Fibroblast of the aortic adventitia (primary cell): ENCODE measurements at regions not wholly inside any gene's neighbourhood (a gene's known extent, or its start where the extent isn't known, plus 50 kb on each side); places are given as distances from the start of the nearest gene placed in this dataset.

ENCODE experiments used
- DNase-seq: peaks from one replicate; pipeline ENCODE4 v3.0.0-alpha.2; 2010; ENCODE audit warnings: low read depth
- H3K4me3 ChIP-seq: 2 replicates; pipeline ENCODE4 v1.5.1; 2011; ENCODE audit warnings: low read depth, mild to moderate bottlenecking, control low read depth, low read length, moderate library complexity
- CTCF ChIP-seq: IDR thresholded peaks from 2 replicates; pipeline ENCODE4 v1.5.1; 2011; ENCODE audit warnings: mild to moderate bottlenecking, low read length, control low read depth, inconsistent platforms; ENCODE audit not compliant: insufficient read depth

- TF ChIP-seq CTCF: no peak
- H3K4me3 ChIP-seq: no peak overlapping the region
- DNase-seq: no peak
These were observed 346.8 kb downstream of the STK39 start for GRCh38 chr2:167900435-167901114.

GRCh38 chr2:167898340-167898739 lies 349.1 kb downstream of the STK39 start:
- no peak overlapping the region for H3K4me3 ChIP-seq
- no peak for DNase-seq
- no peak for TF ChIP-seq CTCF

GRCh38 chr2:167891841-167892240 lies 355.6 kb downstream of the STK39 start:
- TF ChIP-seq CTCF: no peak
- no peak for DNase-seq
- H3K4me3 ChIP-seq: no peak overlapping the region

- no peak overlapping the region for H3K4me3 ChIP-seq
- TF ChIP-seq CTCF: no peak
- DNase-seq: no peak
These were observed 356.7 kb downstream of the STK39 start for GRCh38 chr2:167890739-167891138.

GRCh38 chr2:167880415-167880814 lies 367.0 kb downstream of the STK39 start:
- TF ChIP-seq CTCF: no peak
- DNase-seq: no peak
- no peak overlapping the region for H3K4me3 ChIP-seq

- DNase-seq: no peak
- no peak for TF ChIP-seq CTCF
- H3K4me3 ChIP-seq: no peak overlapping the region
These were observed 371.9 kb downstream of the STK39 start for GRCh38 chr2:167875529-167875928.

GRCh38 chr2:167874812-167875211 lies 372.6 kb downstream of the STK39 start:
- H3K4me3 ChIP-seq: no peak overlapping the region
- TF ChIP-seq CTCF: no peak
- DNase-seq: no peak
